HUES48 (cell line): ENCODE measurements at regions not wholly inside any gene's neighbourhood (a gene's known extent, or its start where the extent isn't known, plus 50 kb on each side); places are given as distances from the start of the nearest gene placed in this dataset.

Experiments
- H3K27ac ChIP-seq: one replicate; pipeline ENCODE4 v1.7.0; 2013; ENCODE audit warnings: low read depth, low read length, inconsistent platforms
- H3K27me3 ChIP-seq: 2 replicates; pipeline ENCODE4 v1.6.1; 2013; ENCODE audit warnings: mild to moderate bottlenecking, low read length; ENCODE audit not compliant: control insufficient read depth, insufficient read depth
- H3K36me3 ChIP-seq: 2 replicates; pipeline ENCODE4 v1.6.1; 2013; ENCODE audit warnings: low read length; ENCODE audit not compliant: control insufficient read depth, insufficient read depth
- H3K4me1 ChIP-seq: 2 replicates; pipeline ENCODE4 v1.6.1; 2013; ENCODE audit warnings: mild to moderate bottlenecking, low read length; ENCODE audit not compliant: control insufficient read depth, insufficient read depth
- H3K4me3 ChIP-seq: 2 replicates; pipeline ENCODE4 v1.5.1; 2013; ENCODE audit warnings: mild to moderate bottlenecking, low read depth, low read length
- H3K9ac ChIP-seq: 2 replicates; pipeline ENCODE4 v1.6.1; 2013; ENCODE audit warnings: mild to moderate bottlenecking, low read depth, low read length, moderate library complexity
- H3K9me3 ChIP-seq: 2 replicates; pipeline ENCODE4 v1.6.1; 2013; ENCODE audit warnings: low read length; ENCODE audit not compliant: control insufficient read depth, insufficient read depth

GRCh38 chr10:133035952-133036351, 51.8 kb upstream of the ADGRA1 start:
- no peaks in the 10 kb centered on the region for H3K27me3 ChIP-seq

GRCh38 chr10:133034762-133035161, 53.0 kb upstream of the ADGRA1 start:
- Histone ChIP-seq H3K4me3 (no peak overlapping the region), H3K36me3 (no peaks in the 10 kb centered on the region), H3K4me1 (no peaks in the 10 kb centered on the region), H3K9ac (no peak overlapping the region), H3K9me3 (no peaks in the 10 kb centered on the region), H3K27ac (peak overlapping the region; percentile 8), H3K27me3 (no peaks in the 10 kb centered on the region)

More at GRCh38 chr10:133035952-133036351, 51.8 kb upstream of the ADGRA1 start:
- no peak overlapping the region for H3K9ac ChIP-seq
- no peaks in the 10 kb centered on the region for H3K9me3 ChIP-seq
- no peaks in the 10 kb centered on the region for H3K4me1 ChIP-seq
- H3K36me3 ChIP-seq, result no peaks in the 10 kb centered on the region
- no peak overlapping the region for H3K27ac ChIP-seq
- no peak overlapping the region for H3K4me3 ChIP-seq

DNA sequence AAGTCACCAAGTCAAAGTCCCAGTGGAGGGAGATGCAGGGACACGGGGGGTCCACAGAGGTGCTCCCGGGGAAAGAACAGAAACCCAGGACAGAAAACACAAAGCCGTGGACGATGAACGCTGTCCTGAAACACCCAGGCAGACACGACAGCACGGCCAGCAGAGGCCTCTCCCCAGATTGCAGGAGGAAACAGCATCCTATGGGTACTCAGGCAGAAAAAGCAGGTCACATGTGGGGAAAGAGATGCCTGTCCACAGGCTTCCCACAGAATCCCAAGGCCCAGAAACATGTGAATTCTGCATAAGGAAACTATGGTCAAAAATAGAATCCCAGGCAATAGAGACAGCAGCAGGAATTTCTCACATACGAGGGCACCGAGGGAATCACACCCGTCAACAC, 53.6 kb upstream of the ADGRA1 start:
- H3K4me3 ChIP-seq, result no peak overlapping the region
- no peaks in the 10 kb centered on the region for H3K4me1 ChIP-seq
- no peaks in the 10 kb centered on the region for H3K36me3 ChIP-seq
- no peak overlapping the region for H3K27ac ChIP-seq
- no peaks in the 10 kb centered on the region for H3K27me3 ChIP-seq
- no peak overlapping the region for H3K9ac ChIP-seq
- H3K9me3 ChIP-seq, result no peaks in the 10 kb centered on the region

GRCh38 chr10:133033742-133034048, 54.0 kb upstream of the ADGRA1 start:
- H3K36me3 ChIP-seq, result no peaks in the 10 kb centered on the region
- H3K9me3 ChIP-seq, result no peaks in the 10 kb centered on the region
- H3K4me1 ChIP-seq, result no peaks in the 10 kb centered on the region
- no peaks in the 10 kb centered on the region for H3K27me3 ChIP-seq
- no peak overlapping the region for H3K27ac ChIP-seq
- H3K4me3 ChIP-seq, result no peak overlapping the region
- no peak overlapping the region for H3K9ac ChIP-seq

DNA sequence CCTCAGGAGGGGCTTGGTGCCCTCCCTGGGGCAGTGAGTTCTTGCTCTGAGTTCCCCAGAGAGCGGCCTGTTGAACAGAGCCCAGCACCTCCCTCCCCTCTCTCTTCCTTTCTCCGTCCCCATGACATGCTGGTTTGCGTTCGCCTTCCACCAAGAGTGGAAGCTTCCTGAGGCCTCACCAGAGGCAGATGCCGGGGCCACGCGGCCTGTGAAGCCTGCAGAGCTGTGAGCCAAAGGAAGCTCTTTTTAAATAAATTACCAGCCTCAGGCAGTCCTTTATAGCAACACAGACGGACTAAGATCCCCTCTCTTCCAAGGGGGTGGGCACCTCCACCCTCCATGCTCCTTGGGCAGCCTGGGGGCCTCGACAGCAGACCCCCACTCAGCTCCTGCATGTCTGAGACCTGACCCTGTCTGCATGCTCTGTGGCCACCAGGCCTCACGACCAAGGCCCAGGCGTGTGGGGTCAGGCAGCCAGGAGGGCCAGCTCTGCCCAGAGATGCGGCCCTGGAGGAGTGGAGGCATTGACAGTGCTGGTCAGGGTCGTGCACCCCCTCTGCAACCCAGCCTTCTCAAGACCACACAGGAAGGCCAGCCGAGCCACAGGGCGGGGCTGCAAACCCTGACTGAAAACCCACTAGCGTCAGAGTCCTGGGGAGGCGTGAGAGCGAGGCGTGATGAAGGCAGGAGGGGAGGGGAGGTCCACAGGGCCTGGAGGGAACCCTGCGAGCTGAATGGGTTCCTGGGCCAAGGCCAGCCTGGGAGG, 54.6 kb upstream of the ADGRA1 start:
- no peak overlapping the region for H3K9ac ChIP-seq
- H3K9me3 ChIP-seq, result no peaks in the 10 kb centered on the region
- no peak overlapping the region for H3K27ac ChIP-seq
- H3K27me3 ChIP-seq, result no peaks in the 10 kb centered on the region
- H3K4me1 ChIP-seq, result no peaks in the 10 kb centered on the region
- no peaks in the 10 kb centered on the region for H3K36me3 ChIP-seq
- no peak overlapping the region for H3K4me3 ChIP-seq

DNA sequence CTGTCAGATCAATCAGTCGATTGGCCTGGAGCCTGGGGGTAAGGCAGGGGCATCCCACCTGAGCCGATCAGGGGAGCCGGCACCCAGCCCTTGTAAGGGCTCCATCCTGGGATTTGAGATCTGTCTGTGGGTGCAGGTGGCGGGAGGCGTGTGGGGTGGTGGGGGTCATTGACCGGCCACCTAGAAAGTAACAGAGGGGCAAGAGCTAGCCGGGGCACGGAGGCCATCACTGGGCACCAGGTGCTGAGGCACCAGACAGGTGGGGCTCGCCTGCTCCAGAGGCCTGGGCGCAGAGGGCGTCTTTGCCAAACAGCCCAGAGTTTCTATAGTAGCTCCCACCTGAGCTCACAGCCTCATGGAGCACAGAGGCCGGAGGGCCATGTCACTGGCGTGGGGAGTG, 55.5 kb upstream of the ADGRA1 start:
- Histone ChIP-seq H3K9me3 (no peaks in the 10 kb centered on the region), H3K27me3 (no peaks in the 10 kb centered on the region), H3K9ac (no peak overlapping the region), H3K4me1 (no peaks in the 10 kb centered on the region), H3K4me3 (no peak overlapping the region), H3K36me3 (no peaks in the 10 kb centered on the region), H3K27ac (no peak overlapping the region)

DNA sequence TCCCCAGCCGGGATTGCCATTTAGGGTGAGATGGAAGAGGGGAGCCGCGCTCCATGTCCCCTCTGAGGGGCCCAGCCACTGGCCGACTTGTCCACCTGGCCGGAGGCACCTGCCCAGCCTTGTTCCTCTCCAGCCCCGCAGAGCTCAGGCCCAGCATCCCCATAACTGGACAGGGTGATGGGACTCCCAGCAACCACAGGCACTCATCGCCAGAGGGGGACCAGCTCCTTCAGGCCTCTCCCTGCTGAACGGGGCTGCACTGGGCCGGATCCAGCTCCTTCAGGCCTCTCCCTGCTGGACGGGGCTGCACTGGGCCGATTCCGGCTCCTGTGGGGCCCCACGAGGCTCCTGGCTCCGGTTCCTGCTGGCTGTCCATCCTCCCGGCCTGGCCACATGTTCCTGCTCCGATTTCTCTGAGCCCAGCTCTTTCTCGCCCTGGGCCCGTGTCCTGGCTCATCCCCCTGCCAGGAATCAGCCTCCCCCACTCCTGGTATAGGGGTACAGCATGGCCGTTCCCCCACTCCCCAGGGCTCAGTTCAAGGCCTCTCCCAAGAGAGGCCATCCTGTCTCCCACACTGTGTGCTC, 56.1 kb upstream of the ADGRA1 start:
- Histone ChIP-seq H3K9ac (no peak overlapping the region), H3K4me1 (no peaks in the 10 kb centered on the region), H3K36me3 (no peaks in the 10 kb centered on the region), H3K27me3 (no peaks in the 10 kb centered on the region), H3K27ac (no peak overlapping the region), H3K9me3 (no peaks in the 10 kb centered on the region), H3K4me3 (no peak overlapping the region)

- Histone ChIP-seq H3K4me1 (no peaks in the 10 kb centered on the region), H3K36me3 (no peaks in the 10 kb centered on the region), H3K9ac (no peak overlapping the region), H3K27ac (no peak overlapping the region), H3K27me3 (no peaks in the 10 kb centered on the region), H3K9me3 (no peaks in the 10 kb centered on the region), H3K4me3 (no peak overlapping the region)
Observed at GRCh38 chr10:133030781-133031180, 56.9 kb upstream of the ADGRA1 start.

- no peaks in the 10 kb centered on the region for H3K9me3 ChIP-seq
- no peaks in the 10 kb centered on the region for H3K4me1 ChIP-seq
- H3K9ac ChIP-seq, result no peak overlapping the region
- no peak overlapping the region for H3K27ac ChIP-seq
- H3K36me3 ChIP-seq, result no peaks in the 10 kb centered on the region
- no peak overlapping the region for H3K4me3 ChIP-seq
- H3K27me3 ChIP-seq, result no peaks in the 10 kb centered on the region
Observed at GRCh38 chr10:133030126-133030525, 57.6 kb upstream of the ADGRA1 start.

DNA sequence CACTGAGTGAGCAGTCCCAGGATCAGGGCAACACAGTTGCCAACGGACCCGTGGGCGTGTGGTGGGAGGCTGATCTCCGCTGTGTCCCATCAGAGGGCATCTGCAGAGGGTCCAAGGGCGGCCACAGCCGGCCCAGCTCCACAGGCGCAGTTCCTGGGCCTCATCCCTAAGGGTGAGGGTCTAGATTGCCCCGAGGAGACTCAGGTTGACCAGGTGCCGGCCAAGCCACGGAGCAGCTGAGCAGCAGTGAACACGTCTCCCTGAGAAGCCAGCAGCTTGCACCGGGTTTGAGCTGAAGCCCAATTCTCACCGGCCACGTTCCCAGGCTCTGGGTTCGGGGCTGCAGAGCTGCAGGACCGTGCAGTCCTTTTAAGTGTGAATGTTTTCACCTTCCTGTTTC, 58.8 kb upstream of the ADGRA1 start:
- no peak overlapping the region for H3K4me3 ChIP-seq
- H3K9ac ChIP-seq, result no peak overlapping the region
- peaks cover 4% of the 10 kb centered on the region; the same call in 1 of the 2 replicates for H3K4me1 ChIP-seq
- no peaks in the 10 kb centered on the region for H3K36me3 ChIP-seq
- no peaks in the 10 kb centered on the region for H3K9me3 ChIP-seq
- no peak overlapping the region for H3K27ac ChIP-seq
- no peaks in the 10 kb centered on the region for H3K27me3 ChIP-seq

DNA sequence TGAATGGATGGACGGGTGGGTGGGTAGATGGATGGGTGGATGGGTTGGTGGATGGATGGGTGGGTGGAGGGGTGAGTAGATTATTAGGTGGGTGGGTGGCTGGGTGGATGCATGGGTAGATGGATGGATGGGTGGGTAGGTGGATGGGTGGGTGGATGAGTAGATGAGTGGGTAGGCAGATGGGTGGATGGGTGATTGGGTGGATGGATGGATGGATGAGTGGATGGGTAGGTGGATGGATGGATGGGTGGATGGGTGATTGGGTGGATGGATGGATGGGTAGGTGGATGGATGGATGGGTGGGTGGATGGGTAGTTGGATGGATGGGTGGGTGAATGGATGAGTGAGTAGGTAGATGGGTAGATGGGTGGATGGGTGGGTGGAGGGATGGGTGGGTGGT, 59.6 kb upstream of the ADGRA1 start:
- Histone ChIP-seq H3K27me3 (no peaks in the 10 kb centered on the region), H3K27ac (no peak overlapping the region), H3K9me3 (no peaks in the 10 kb centered on the region), H3K4me1 (peaks cover 4% of the 10 kb centered on the region; the same call in 1 of the 2 replicates), H3K36me3 (no peaks in the 10 kb centered on the region), H3K9ac (no peak overlapping the region), H3K4me3 (no peak overlapping the region)
